ENCODE measurements at regions not wholly inside any gene's neighbourhood (a gene's known extent, or its start where the extent isn't known, plus 50 kb on each side); places are given as distances from the start of the nearest gene placed in this dataset.
A peak's percentile ranks its signal among the peaks of the same experiment; 100 is the strongest.
"Not testable (repeated sequence)": the region's sequence is repeated elsewhere in the genome, so short reads cannot be mapped to it uniquely, and the experiment has no call there.

DNA sequence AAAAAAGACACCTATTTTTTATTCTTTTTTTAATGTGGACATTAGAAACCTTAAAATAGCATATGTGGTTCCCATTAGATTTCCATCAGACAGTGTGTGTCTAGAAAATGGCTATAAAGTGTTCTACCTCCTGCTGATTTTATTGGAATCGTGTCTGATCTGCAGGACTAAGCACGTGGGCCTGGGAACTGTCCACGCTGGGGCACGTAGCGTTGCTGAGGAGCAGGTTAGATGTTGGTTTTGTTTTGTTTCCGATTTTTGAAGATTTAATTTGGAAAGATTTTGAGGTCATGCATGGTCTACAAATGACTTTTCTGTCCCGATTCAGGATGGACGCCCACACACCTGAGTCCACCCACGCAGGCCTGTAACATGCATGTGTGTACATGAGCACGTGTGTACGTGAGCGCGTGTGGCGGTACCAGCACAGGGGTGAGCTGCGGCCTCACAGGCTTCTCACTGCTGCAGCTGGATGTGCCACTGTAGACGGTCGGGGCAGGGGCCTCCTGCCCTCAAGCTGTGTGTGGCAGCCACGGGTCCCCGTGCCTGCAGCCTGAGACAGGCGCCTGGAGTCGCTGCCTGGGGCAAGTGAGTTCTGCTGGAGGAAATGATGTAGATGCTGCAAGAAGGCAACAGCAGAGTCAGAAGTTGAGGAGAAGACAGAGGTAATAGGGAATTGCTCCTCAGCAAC is 99.7 kb upstream of the CTDP1 start:
- DNase-seq (ENCODE audit: low read depth), result no peak

DNA sequence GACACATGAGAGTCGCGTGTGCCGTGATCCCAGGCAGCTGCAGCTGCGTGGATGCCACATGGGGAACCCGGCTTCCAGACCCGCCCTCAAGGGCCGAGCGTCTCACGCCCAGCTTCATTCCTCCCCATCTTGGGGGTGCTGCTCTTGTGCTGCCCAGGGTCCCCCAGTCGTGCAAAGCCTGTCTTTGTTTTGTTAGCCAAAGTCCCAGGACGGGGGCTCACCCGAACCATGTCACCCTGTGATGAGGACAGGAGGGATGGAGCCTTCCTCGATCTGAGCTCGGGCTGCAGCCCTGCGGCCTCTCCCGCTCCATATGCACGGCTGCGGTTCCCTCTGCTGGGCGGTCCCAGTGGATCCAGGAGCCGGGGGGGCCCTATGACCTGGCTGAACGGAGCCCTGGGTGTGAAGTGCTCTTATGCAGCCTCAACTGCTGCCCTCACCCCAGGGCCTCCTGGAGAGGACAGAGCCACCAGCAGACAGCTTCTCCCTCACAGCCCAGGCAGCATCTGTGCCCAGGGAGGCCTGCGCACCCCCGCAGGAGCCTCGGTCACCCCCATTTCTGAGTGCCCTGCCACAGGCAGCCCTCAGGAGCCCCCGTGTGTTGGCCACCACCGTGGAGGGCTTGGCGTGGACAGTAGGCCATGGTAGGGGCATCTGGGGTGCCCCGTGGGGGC is 99.0 kb upstream of the CTDP1 start:
- DNase-seq (ENCODE audit: low read depth), result no peak

DNA sequence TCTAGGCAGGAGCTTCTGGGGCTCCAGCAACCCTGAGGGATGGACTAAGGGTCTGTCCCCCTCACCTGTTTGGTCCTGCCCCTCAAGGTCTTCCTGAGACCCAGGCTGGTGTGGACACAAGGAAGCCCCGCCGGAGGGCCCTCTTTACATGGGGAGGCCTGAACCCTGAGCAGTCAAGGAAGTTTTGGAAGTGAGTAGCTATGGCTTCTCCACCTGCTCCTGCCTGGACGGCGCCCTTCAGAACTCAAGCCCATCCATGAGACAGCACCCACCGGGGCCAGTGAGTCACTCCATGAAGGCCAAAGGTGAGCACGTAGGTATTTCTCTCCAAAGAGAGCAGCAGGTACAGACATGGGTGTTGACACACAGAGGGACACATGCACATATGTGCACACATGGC is 98.2 kb upstream of the CTDP1 start:
- no peak for DNase-seq (ENCODE audit: low read depth)

DNA sequence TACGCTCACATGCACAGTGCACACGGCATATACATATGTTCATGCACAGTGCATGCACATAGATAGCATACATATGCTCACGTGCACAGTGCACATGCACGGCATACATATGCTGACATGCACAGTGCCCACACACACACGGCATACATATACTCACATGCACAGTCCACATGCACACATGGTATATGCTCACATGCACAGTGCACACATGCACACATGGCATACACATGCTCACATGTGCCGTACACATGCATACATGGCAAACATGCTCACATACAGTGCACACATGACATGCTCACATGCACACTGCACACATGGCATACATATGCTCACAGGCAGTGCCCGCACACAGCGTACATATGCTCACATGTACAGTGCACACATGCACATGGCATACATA is 97.7 kb upstream of the CTDP1 start:
- DNase-seq (ENCODE audit: low read depth), result no peak

DNA sequence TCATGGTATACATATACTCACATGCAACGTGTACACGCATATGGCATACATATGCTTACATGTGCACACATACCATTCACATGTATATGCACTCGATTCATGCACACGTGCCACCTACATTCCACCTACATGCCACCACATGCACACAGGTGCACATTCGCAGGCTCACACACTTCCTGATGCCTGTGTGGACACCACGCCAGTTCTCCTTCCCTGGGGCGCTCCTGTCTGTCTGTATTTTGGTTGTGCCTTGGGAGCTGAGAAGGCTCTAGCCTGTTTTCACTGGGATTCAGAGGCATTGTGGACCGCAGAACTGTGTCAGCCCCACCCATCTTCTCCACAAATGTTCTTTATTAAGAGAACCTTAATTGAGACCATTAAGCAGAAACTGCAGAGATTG is 96.6 kb upstream of the CTDP1 start:
- no peak for DNase-seq (ENCODE audit: low read depth)

DNA sequence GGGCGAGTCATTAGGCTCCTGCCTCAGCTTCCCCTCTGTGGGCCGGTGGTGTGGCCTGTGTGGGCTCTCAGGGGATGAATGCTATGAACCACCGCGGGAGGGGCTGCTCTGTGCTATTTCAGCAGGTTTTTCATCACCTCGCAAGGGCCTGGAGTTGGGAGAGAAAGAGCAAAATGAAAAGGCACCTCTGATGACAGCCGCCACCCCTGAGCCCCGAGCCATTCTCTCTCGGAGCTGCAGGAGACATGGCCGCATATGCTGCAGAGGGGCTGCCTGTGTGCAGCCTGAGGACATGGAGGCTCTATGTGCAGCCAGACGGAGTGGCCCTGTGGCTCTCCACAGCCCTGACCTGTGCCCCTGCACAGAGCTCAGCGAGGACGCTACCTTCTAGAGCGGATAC is 96.2 kb upstream of the CTDP1 start:
- no peak for DNase-seq (ENCODE audit: low read depth)

DNA sequence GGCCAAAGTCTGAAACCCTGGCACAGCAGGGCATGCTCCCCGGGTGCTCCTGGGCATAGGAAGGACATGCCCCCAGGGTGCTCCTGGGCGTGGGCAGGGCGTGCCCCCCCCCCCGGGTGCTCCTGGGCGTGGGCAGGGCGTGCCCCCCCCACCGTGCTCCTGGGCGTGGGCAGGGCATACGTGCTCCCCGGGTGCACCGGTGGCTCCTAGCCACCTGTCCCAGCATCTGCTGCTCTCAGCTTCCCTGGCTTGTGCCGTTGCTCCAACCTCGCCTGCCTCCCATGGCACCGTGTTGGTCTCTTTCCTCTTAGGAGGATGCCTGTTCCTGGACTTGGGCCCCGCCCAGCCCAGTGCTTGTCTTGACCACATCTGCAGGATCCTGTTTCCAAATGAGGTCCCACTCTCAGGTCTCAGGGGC is 95.6 kb upstream of the CTDP1 start:
- DNase-seq (ENCODE audit: low read depth), result no peak

DNA sequence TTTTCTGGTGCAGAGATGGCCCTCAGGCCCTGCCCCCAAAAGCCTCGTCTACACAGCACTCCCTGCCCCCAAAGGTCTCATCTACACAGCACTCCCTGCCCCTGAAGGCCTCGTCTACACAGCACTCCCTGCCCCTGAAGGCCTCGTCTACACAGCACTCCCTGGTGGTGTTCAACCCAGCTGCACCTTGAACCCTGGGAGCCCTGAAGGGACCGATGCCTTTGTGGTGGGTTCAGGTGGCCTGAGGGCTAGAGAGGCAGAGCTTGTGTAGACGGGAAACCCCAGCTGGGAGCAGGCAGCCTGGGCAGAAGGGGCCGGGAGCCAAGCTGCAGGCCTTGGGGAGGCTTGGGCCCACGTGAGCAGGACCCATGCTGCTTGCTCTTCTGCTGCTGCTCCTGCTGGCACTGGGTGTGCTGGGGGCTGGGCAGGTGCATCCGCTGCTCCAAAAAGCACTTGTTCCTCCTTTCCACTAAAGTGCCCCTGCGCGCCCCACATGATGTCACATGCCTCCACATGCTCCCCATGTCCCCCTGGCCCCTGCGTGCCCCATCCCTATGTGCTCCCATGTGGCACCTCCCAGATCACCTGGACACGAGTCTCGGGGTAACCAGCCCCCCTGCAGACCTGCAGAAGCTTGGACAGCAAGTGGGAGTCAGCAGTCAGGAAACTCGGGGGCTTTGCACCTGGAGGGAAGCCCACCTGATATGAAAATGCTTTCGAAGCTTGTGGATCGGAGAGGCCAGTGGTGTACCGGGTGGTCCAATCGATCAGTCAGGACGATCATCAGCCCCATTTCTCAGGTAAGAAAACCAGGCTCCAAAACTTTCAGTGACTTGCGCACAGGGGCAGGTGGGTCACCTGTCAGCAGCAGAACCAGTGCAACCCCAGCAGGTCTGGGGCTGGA is 94.9 kb upstream of the CTDP1 start:
- DNase-seq (ENCODE audit: low read depth), result no peak

DNA sequence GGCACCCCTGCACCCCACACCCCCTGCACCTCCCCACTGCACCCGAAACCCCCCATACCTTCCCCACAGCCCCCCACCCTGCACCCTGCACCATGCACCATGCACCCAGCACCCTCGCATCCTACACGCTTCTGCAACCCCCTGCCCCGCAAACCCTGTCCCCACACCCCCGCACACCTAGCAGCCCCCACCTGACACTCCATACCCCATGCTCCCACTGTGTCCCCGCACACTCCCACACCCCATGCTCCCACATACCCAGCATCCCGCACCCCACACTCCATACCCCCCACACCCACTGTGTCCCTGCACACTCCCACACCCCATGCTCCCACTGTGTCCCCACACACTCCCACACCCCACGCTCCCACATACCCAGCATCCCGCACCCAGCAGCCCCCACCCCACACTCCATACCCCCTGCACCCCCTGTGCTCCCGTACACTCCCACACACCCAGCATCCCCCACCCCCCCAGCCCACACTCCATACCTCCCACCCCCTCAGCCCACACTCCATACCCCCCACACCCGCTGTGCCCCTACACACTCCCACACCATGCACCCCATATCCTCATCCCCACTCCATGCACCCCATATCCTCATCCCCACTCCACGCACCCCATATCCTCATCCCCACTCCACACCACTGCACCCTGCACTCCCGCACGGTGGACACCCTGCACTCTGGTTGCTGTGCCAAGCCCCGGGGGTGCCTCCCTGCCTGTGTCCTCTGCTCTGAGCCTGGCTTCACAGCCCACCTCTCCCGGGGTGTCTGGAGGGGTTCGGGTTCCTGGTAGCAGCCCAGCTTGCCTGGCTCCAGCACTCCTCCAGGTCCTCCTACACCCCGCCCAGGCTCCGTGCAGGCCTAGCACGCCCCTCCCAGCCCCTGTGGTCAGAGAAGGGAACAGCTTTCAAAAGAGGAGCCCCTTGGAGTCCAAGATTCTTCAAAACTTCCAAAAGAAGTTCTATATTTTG is 93.9 kb upstream of the CTDP1 start:
- DNase-seq (ENCODE audit: low read depth), result no peak

DNA sequence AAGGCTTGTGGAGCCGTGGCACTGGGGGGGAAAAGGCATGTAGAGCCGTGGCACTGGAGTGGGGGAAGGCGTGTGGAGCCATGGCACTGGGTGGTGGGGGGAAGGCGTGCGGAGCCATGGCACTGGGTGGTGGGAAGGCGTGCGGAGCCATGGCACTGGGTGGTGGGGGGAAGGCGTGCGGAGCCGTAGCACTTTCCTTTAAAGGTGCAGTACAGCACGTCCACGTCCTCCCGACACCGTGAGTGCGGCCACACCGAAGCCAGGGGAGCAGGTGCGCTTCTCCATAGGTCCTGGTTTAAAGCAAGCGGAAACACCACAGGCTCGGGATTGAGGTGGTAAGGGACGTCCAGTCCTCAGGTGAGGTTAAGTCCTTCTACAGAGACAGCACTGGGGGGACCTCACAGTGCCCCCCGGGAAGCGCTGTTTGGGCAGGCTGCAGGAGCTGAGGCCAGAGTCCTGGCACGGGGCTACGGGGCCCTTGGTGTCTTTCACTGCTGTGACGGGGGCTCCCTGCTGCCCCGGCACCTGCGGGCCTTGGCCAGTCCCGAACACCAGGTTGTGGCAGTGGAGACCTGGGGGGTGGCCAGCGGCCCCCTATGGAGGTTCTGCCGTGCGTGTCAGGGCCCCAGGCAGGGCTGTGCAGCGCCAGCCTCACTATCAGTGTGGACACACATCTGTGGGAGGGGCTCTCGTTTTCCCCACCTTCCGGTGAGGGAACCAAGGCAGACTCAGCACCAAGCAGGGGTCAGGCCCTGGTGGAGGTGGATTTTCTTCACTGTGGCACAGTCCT is 93.0 kb upstream of the CTDP1 start:
- no peak for DNase-seq (ENCODE audit: low read depth)

DNA sequence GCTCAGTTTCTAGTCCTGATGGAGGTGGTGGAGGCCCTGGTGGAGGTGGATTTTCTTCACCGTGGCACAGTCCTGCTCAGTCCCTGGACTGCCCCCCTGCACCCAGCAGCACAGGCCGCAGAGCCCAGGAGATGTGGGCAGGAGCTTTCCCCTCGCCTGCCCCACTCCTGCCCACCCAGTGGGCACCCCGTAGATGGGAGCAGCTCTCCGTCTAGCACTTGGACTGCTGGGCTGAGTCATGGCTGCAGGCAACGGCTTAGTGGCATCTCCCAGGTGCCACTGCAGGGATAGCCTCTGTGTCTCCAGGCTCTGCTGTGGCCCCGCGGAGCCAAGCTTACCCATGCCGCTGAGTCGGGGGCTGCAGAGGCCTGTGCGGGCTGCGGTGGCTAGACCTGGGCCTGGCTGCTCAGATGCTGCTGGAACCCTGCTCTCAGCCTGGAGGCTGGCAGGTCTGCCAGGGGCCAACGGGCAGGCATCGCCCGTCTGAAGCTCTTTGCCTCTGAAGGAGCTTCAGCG is 92.3 kb upstream of the CTDP1 start:
- DNase-seq (ENCODE audit: low read depth), result no peak

DNA sequence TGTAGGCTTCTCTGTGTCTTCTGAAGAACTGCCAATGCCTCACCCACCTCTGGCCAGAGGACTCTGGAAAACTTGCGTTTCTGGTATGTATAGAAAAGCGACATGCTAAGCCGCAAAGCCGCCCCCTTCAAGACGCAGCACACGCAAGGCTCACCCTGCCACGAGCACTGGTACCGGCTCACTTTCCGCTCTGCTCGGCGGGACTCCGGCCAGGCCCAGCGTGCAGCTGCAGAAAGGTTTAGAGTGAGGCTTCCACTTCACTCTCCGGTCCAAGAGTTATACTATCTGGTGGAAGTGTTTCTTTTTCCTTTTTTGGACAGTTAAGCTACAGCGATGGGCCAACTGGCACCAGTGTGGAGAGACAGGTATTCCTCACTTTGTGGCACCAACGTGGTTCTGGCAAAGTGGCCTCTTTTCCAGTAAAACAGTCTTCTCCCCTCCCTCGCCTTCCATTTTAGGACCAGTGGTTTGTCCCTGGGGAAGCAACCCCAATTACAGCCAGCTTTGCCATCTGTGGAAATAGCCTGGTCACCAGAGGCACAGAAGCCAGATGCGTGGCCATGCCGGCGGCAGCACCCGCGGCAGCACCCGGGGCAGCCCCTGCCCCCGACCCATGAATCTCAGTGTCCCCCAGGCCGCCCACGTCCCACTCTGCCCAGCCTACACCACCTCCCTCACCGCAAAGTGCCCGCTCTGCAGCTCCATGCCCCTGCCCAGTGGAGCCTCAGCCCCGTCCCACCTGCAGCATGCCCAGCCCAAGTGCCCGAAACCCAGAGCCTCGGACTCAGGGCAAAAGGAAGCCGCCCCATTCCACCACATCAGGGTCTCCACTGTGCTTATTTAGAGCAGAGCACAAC is 91.6 kb upstream of the CTDP1 start:
- DNase-seq (ENCODE audit: low read depth), result no peak

DNA sequence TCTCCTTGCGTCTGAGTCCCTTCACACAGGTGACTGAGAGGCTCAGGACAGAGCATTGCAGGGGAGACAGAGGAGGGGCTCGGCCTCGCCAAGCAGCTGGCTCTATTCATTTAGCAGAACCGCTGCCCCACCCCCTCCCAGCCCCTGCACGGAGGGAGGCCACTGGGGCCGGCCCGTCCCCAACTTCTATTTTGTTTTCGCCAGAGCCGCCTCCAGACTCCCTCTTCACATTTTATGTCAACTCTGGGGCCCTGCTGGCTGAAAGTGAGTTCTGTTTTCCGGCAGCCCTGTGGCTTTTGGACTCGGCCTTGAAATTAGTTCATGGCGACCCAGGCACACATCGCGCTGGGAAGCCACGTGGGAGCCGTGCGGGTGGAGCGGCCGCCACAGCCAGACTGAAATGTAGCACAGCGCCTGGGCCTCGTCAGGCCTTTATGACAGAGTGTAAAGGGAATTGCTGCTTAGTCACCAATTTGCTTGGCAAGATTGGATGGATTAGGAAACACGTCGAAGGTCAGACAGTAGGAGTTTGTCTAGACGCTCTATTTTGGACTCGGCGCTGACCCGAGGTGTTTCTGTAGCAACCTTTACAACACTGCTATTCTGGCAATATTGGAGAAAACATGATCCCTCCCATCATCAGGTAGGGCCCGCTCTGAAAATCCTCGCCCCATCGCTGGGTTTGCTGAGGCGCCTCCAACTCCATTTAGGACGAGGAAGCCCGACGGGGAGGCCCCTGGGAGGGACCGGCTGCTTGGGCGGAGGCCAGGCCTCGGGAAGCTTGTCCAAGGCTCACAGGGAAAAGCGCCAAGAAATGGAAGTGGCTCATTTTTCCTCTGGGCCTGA is 90.7 kb upstream of the CTDP1 start:
- DNase-seq (ENCODE audit: low read depth), result no peak

DNA sequence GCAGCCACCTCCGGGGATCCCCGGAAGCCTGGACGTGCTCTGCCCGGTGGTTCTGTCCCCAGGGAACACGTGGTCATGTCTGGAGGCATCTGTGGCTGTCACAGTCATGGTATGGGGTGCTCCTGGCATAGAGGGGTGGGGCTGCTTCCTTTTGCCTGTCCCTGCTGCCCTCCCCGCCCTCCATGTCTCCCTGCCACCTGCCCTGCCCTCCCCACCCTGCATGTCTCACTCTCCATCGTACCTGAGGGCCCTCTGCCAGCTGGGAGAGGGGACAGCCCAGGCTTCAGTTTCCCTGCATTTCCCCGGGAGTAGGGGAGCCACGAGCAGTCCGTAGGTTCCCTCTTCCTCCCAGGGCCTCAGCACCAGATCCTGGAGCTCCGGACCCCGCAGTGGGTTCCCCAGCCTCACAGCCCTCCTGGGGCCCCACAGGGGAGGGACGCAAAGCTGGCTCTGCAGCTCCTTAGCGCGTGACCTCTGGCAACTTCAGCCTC is 90.0 kb upstream of the CTDP1 start:
- DNase-seq (ENCODE audit: low read depth), result no peak

DNA sequence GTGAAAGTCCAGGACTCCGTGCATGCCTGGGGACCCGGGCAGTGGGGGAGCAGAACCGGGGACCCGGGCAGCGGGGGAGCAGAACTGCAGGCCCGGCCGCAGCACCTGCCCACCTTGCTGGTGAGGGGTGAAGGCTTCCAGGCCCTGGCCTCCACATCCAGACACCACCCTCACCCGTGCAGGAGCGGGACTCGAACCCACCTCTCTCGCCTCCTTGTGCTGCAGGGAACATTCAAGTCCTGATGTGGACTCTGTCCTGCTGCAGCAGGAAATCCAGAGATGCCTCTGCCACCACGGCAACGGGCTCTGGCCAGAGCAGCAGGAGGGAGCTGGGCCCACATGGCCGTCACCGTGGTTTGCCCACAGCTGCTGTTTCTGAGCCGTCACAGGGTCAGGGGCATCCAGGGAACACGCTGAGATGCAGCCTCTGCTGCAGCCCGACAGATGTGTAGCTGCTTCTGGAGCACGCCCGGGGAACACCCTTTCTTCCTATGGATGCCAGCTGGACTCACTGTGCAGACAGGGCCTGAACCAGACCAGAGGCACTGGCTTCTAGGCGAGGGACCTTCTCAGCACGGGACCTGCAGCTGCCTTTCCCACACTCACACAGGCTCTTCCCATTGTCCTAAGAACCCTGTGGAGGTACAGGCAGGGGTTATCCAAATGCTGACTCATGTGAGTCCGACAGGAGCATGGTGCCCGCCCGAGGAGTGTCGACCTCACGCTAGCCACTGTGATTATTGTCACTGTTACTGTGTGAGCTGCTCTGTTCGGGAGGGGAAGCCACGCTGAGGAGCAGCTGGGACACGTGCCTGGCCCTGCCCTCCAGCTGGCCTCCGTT is 89.2 kb upstream of the CTDP1 start:
- DNase-seq (ENCODE audit: low read depth), result peak; percentile 69

DNA sequence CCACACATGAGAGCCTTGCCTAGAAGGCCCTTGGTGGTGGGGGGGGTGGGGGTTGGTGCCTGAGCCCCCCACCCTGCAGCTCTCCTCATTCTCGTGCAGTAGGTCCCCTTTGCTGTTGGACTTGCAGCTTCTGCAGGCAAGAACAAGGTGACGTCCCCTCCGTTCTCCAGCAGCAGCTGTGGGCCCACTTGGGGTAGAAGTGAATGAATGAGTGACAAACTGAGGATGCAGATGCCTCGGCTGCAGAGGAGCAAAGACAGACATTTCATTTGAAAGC is 88.6 kb upstream of the CTDP1 start:
- DNase-seq (ENCODE audit: low read depth), result no peak

DNA sequence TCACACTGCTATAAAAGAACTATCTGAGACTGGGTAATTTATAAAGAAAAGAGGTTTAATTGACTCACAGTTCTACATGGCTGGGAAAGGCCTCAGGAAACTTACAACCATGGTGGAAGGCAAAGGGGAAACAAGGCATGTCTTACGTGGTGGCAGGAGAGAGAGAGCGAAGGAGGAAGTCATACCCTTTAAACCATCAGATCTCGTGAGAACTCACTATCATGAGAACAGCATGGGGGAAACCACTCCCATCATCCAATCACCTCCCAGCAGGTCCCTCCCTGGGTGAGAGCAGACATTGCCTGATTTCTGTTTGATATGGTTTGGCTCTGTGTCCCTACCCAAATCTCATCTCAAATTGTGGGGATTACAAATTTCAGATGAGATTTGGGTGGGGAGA is 86.9 kb upstream of the CTDP1 start:
- DNase-seq (ENCODE audit: low read depth), result not testable (repeated sequence)

Data from myocyte (in vitro differentiated cells).